H1 (cell line): ENCODE measurements at regions not wholly inside any gene's neighbourhood (a gene's known extent, or its start where the extent isn't known, plus 50 kb on each side); places are given as distances from the start of the nearest gene placed in this dataset.

Source experiments
- CTCF ChIA-PET: fragments of 300-600 bp; sonication (Branson Sonifier 250); formaldehyde crosslinking; loops from one replicate; lab custom pipeline; 2021; ENCODE audit not compliant: partially characterized antibody; lab: Charles Lee
- POLR2A ChIA-PET: fragments of 300-600 bp; sonication (Branson Sonifier 250); formaldehyde crosslinking; loops from one replicate; lab custom pipeline; 2021; ENCODE audit warnings: inconsistent platforms; ENCODE audit not compliant: partially characterized antibody; lab: Charles Lee
- DNase-seq, 2 experiments: peaks; one replicate each; pipeline versions ENCODE4 v3.0.0 to v3.0.0-alpha.2; 2010 to 2022; ENCODE audit warnings: low spot score in 2 of 2, low read depth in 1 of 2, mixed read lengths in 1 of 2
- FAIRE-seq: peaks from 2 replicates; lab custom pipeline; 2011; peaks lifted over from hg19 to GRCh38; lab: Jason Lieb, UNC
- H2AFZ ChIP-seq: 2 replicates; pipeline ENCODE4 v1.8.1; 2012; ENCODE audit warnings: low read length, inconsistent platforms
- H2AK5ac ChIP-seq: 2 replicates; pipeline ENCODE4 v1.6.1; 2013; ENCODE audit warnings: low read depth, low read length
- H2BK120ac ChIP-seq: replicated peaks from 2 replicates; pipeline ENCODE3; 2013; ENCODE audit warnings: low read depth, low read length, inconsistent platforms
- H2BK12ac ChIP-seq: 2 replicates; pipeline ENCODE4 v1.6.1; 2013; ENCODE audit warnings: low read depth, low read length
- H2BK15ac ChIP-seq: 2 replicates; pipeline ENCODE4 v1.6.1; 2013; ENCODE audit warnings: low read length
- H2BK20ac ChIP-seq: 2 replicates; pipeline ENCODE4 v1.6.1; 2013; ENCODE audit warnings: low read length
- H2BK5ac ChIP-seq: 2 replicates; pipeline ENCODE4 v1.6.1; 2013; ENCODE audit warnings: low read depth, low read length
- H3K14ac ChIP-seq: 2 replicates; pipeline ENCODE4 v1.6.1; 2013; ENCODE audit warnings: inconsistent platforms; ENCODE audit not compliant: insufficient read length
- H3K18ac ChIP-seq: 2 replicates; pipeline ENCODE4 v1.6.1; 2013; ENCODE audit warnings: low read length; ENCODE audit errors: extremely low read depth
- H3K23ac ChIP-seq: 2 replicates; pipeline ENCODE4 v1.6.1; 2013; ENCODE audit warnings: inconsistent platforms; ENCODE audit not compliant: insufficient read length
- H3K23me2 ChIP-seq: 2 replicates; pipeline ENCODE4 v1.6.1; 2013; ENCODE audit warnings: low read depth, low read length
- H3K27ac ChIP-seq: 2 replicates; pipeline ENCODE4 v1.6.1; 2011; ENCODE audit warnings: low read depth, low read length, inconsistent platforms
- H3K27me3 ChIP-seq, 4 experiments: replicated peaks in 1 of 4; 1 replicate in 1 of 4; 2 replicates in 3 of 4; pipeline versions ENCODE4 v1.6.1 to v1.8.1; 2011 to 2013; ENCODE audit warnings: low read length in 3 of 4, mild to moderate bottlenecking in 3 of 4, inconsistent platforms in 2 of 4, mixed read lengths in 2 of 4, moderate library complexity in 1 of 4; ENCODE audit not compliant: control insufficient read depth in 3 of 4, insufficient read depth in 3 of 4; ENCODE audit errors: extremely low read depth in 1 of 4
- H3K36me3 ChIP-seq, 4 experiments: 2 replicates each; pipeline versions ENCODE4 v1.6.1 to v1.8.1; 2011 to 2013; ENCODE audit warnings: mild to moderate bottlenecking in 4 of 4, low read length in 3 of 4, moderate library complexity in 2 of 4, control low read depth in 1 of 4, inconsistent platforms in 1 of 4; ENCODE audit not compliant: insufficient read depth in 4 of 4, control insufficient read depth in 2 of 4
- H3K4ac ChIP-seq: replicated peaks from 2 replicates; pipeline ENCODE3; 2013; ENCODE audit warnings: low read length, low read depth, mixed read lengths, inconsistent platforms; ENCODE audit not compliant: insufficient read length
- H3K4me1 ChIP-seq, 4 experiments: replicated peaks in 1 of 4; 1 replicate in 1 of 4; 2 replicates in 3 of 4; pipeline versions ENCODE4 v1.6.1 to v1.8.1; 2011 to 2013; ENCODE audit warnings: low read length in 3 of 4, inconsistent platforms in 2 of 4, mixed read lengths in 1 of 4; ENCODE audit not compliant: insufficient read depth in 4 of 4, control insufficient read depth in 3 of 4
- H3K4me2 ChIP-seq, 2 experiments: 2 replicates each; pipeline versions ENCODE4 v1.6.1 to v1.8.1; 2011 to 2013; ENCODE audit warnings: low read depth in 2 of 2, low read length in 2 of 2, control low read depth in 1 of 2, inconsistent platforms in 1 of 2, mild to moderate bottlenecking in 1 of 2; ENCODE audit not compliant: insufficient read depth in 1 of 2
- H3K4me3 ChIP-seq, 4 experiments: fragments of 200-600, 300-600 bp in 1 of 4; sonication (generic), shearing (Covaris generic), sonication (Bioruptor Twin) in 1 of 4; 2 replicates each; pipeline versions ENCODE4 v1.5.1 to v1.8.1; 2011 to 2016; ENCODE audit warnings: low read length in 4 of 4, low read depth in 3 of 4, control low read depth in 2 of 4, inconsistent platforms in 2 of 4, mild to moderate bottlenecking in 2 of 4, mixed read lengths in 1 of 4, moderate library complexity in 1 of 4; ENCODE audit not compliant: insufficient read depth in 2 of 4; ENCODE audit errors: extremely low read depth in 1 of 4
- H3K56ac ChIP-seq: replicated peaks from 2 replicates; pipeline ENCODE3; 2013; ENCODE audit warnings: low read depth, mild to moderate bottlenecking, mixed read lengths, low read length, inconsistent platforms; ENCODE audit not compliant: insufficient read length
- H3K79me1 ChIP-seq: 2 replicates; pipeline ENCODE4 v1.6.1; 2013; ENCODE audit warnings: low read depth, low read length, control low read depth
- H3K79me2 ChIP-seq, 2 experiments: 2 replicates each; pipeline versions ENCODE4 v1.6.1 to v1.8.1; 2012 to 2013; ENCODE audit warnings: low read length in 2 of 2, mild to moderate bottlenecking in 2 of 2, inconsistent platforms in 1 of 2; ENCODE audit not compliant: insufficient read depth in 2 of 2, control insufficient read depth in 1 of 2
- H3K9ac ChIP-seq, 4 experiments: replicated peaks in 1 of 4; 1 replicate in 1 of 4; 2 replicates in 3 of 4; pipeline versions ENCODE4 v1.6.1 to v1.8.1; 2011 to 2013; ENCODE audit warnings: low read depth in 3 of 4, low read length in 3 of 4, control low read depth in 2 of 4, mild to moderate bottlenecking in 2 of 4, moderate library complexity in 2 of 4, inconsistent platforms in 1 of 4; ENCODE audit errors: extremely low read depth in 1 of 4
- H3K9me3 ChIP-seq, 2 experiments: 2 replicates each; pipeline versions ENCODE4 v1.6.1 to v1.8.1; 2012 to 2013; ENCODE audit warnings: mild to moderate bottlenecking in 2 of 2, moderate library complexity in 2 of 2, control low read depth in 1 of 2, inconsistent platforms in 1 of 2, low read depth in 1 of 2, low read length in 1 of 2, mixed read lengths in 1 of 2; ENCODE audit not compliant: insufficient read depth in 2 of 2
- H4K20me1 ChIP-seq, 2 experiments: replicated peaks in 1 of 2; 2 replicates each; pipeline versions ENCODE3 to v1.8.1; 2011 to 2013; ENCODE audit warnings: inconsistent platforms in 2 of 2, low read length in 2 of 2, mild to moderate bottlenecking in 1 of 2; ENCODE audit not compliant: insufficient read depth in 2 of 2, control insufficient read depth in 1 of 2
- H4K5ac ChIP-seq: 2 replicates; pipeline ENCODE4 v1.6.1; 2013; ENCODE audit warnings: low read length, low read depth, mixed read lengths, inconsistent platforms; ENCODE audit not compliant: insufficient read length
- H4K8ac ChIP-seq: 2 replicates; pipeline ENCODE4 v1.8.0; 2013; ENCODE audit warnings: mild to moderate bottlenecking, moderate library complexity, low read length, inconsistent platforms; ENCODE audit not compliant: insufficient read depth; ENCODE audit errors: extremely low read depth
- H4K91ac ChIP-seq: replicated peaks from 2 replicates; pipeline ENCODE3; 2013; ENCODE audit warnings: low read length, mixed read lengths, inconsistent platforms; ENCODE audit not compliant: insufficient read length
- NRF1 ChIP-seq: IDR thresholded peaks from 2 replicates; pipeline ENCODE4 v1.6.1; 2011; ENCODE audit warnings: mild to moderate bottlenecking, low read depth, low read length, improper control_type of control experiment
- TF ChIP-seq, protein P1 (sequence below): IDR thresholded peaks from 2 replicates; pipeline ENCODE4 v1.6.1; 2012; ENCODE audit warnings: inconsistent platforms

DNA sequence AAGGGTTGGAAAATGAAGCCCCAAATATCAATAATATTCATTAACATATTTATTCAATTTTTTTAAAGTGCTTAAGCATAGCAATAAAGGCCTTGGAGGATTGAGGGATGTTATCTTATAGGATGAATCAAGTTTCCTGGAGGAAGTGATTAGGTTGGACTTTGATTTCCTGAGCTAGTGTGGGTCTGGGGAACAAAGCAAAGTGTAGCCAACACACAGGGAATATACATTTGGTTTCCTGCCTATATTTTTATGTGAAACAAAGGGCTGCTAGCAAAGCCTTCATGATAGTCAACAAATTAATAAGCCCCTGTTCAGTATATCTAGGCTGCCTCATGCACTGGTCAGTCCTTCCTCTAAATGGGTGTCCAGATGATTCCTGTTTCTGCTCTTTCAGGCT, 261.1 kb upstream of the IL12A start:
- H3K56ac ChIP-seq, result no peak overlapping the region
- H2BK20ac ChIP-seq, result no peak overlapping the region
- no peak for DNase-seq
- no peak overlapping the region for H4K91ac ChIP-seq
- no peak overlapping the region for H3K9ac ChIP-seq
- H3K4me1 ChIP-seq, result peaks cover 0 to 7% (median 4%) of the 10 kb centered on the region in 4 experiments; a peak in 3 of 7 replicates
- no peak overlapping the region for H2BK5ac ChIP-seq
- no peaks in the 10 kb centered on the region for H4K20me1 ChIP-seq
- H3K23ac ChIP-seq, result no peak overlapping the region
- no peak overlapping the region for H3K27ac ChIP-seq
- no peak overlapping the region for H3K4me3 ChIP-seq
- H3K36me3 ChIP-seq, result no peaks in the 10 kb centered on the region
- H3K4me2 ChIP-seq, result no peak overlapping the region
- H4K8ac ChIP-seq, result no peak overlapping the region
- no peaks in the 10 kb centered on the region for H3K79me1 ChIP-seq
- CTCF ChIA-PET, result interaction anchor here (1.3 to 2.2 kb wide), 2 partner anchors 39 to 77 kb away, joined by 5 read pairs; no protein-coding TSS in a partner anchor
- no peaks in the 10 kb centered on the region for H3K9me3 ChIP-seq
- H2BK15ac ChIP-seq, result no peak overlapping the region
- H3K27me3 ChIP-seq, result no peaks in the 10 kb centered on the region
- no peak overlapping the region for H2BK12ac ChIP-seq
- POLR2A ChIA-PET, result no interaction called here
- no peak overlapping the region for H2BK120ac ChIP-seq
- no peaks in the 10 kb centered on the region for H3K79me2 ChIP-seq
- no peak overlapping the region for H2AK5ac ChIP-seq
- TF ChIP-seq, protein P1, sequence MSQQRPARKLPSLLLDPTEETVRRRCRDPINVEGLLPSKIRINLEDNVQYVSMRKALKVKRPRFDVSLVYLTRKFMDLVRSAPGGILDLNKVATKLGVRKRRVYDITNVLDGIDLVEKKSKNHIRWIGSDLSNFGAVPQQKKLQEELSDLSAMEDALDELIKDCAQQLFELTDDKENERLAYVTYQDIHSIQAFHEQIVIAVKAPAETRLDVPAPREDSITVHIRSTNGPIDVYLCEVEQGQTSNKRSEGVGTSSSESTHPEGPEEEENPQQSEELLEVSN, result no peak
- TF ChIP-seq NRF1, result no peak
- TF ChIP-seq, all 59 proteins: peak for 0
- Histone ChIP-seq H2AFZ (no peak overlapping the region), H3K14ac (no peak overlapping the region), H3K4ac (no peak overlapping the region), H3K18ac (no peak overlapping the region), H3K23me2 (peaks cover 2% of the 10 kb centered on the region; the same call in 1 of the 2 replicates), H4K5ac (no peak overlapping the region)
- no peak for FAIRE-seq
